PC-3 (cell line): ENCODE measurements at regions not wholly inside any gene's neighbourhood (a gene's known extent, or its start where the extent isn't known, plus 50 kb on each side); places are given as distances from the start of the nearest gene placed in this dataset.

Experiments
- ATAC-seq: fragments of 200-7000 bp; cut with Tn5 transposase; 2 replicates; pipeline ENCODE4 v1.9.1; 2020; ENCODE audit warnings: mild to moderate bottlenecking, moderate library complexity
- BruUV-seq: library from RNA; stranded (reverse); fragments of 400-500 nt; replicated peaks from 2 replicates; lab custom pipeline; 2021; lab: Mats Ljungman, UMichigan
- CTCF ChIA-PET: fragments of 300-600 bp; sonication (Branson Sonifier 250); formaldehyde crosslinking; loops from one replicate; lab custom pipeline; 2022; ENCODE audit warnings: antibody characterized with exemption; lab: Charles Lee
- POLR2A ChIA-PET: fragments of 300-600 bp; sonication (Branson Sonifier 250); formaldehyde crosslinking; loops from one replicate; lab custom pipeline; 2022; ENCODE audit warnings: antibody characterized with exemption; ENCODE audit not compliant: unreplicated experiment; lab: Charles Lee
- DNase-seq: peaks from one replicate; pipeline ENCODE4 v3.0.0-alpha.2; 2015
- H2AFZ ChIP-seq: fragments of 300-600 bp; sonication (generic); 2 replicates; pipeline ENCODE4 v1.6.0; 2016; ENCODE audit warnings: antibody characterized with exemption, low read length
- H3F3A ChIP-seq: fragments of 300-600 bp; sonication (generic); one replicate; pipeline ENCODE4 v1.6.0; 2017; ENCODE audit warnings: antibody characterized with exemption, low read length, control low read depth, mild to moderate bottlenecking; ENCODE audit not compliant: unreplicated experiment
- H3K27ac ChIP-seq: fragments of 300-600 bp; sonication (generic); 2 replicates; pipeline ENCODE4 v1.5.1; 2016; ENCODE audit warnings: mild to moderate bottlenecking, low read length
- H3K27me3 ChIP-seq: fragments of 300-600 bp; sonication (generic); 2 replicates; pipeline ENCODE4 v1.6.1; 2016; ENCODE audit warnings: low read length, mixed read lengths
- H3K36me3 ChIP-seq: fragments of 300-600 bp; sonication (generic); 2 replicates; pipeline ENCODE4 v1.6.1; 2016; ENCODE audit warnings: low read depth, mixed run types, low read length, mixed read lengths
- H3K4me1 ChIP-seq: fragments of 300-600 bp; sonication (generic); 2 replicates; pipeline ENCODE4 v1.5.1; 2016; ENCODE audit warnings: low read length; ENCODE audit not compliant: insufficient read depth
- H3K4me2 ChIP-seq: fragments of 300-600 bp; sonication (generic); 2 replicates; pipeline ENCODE4 v1.6.0; 2016; ENCODE audit warnings: low read length
- H3K4me3 ChIP-seq: fragments of 300-600 bp; sonication (generic); 2 replicates; pipeline ENCODE4 v1.5.1; 2016; ENCODE audit warnings: mild to moderate bottlenecking, low read length, mixed read lengths
- H3K79me2 ChIP-seq: fragments of 300-600 bp; sonication (generic); 2 replicates; pipeline ENCODE4 v1.6.1; 2017; ENCODE audit warnings: low read length, mixed read lengths
- H3K9ac ChIP-seq: fragments of 300-600 bp; sonication (generic); 2 replicates; pipeline ENCODE4 v1.6.0; 2016; ENCODE audit warnings: mild to moderate bottlenecking, low read length
- H3K9me2 ChIP-seq: fragments of 300-600 bp; sonication (generic); replicated peaks from 2 replicates; pipeline ENCODE4 v1.6.1; 2016; ENCODE audit warnings: mixed run types, low read length, mixed read lengths
- H3K9me3 ChIP-seq: fragments of 300-600 bp; sonication (generic); 2 replicates; pipeline ENCODE4 v1.6.1; 2016; ENCODE audit warnings: low read length, mixed read lengths
- H4K20me1 ChIP-seq: fragments of 300-600 bp; sonication (generic); 2 replicates; pipeline ENCODE4 v1.6.1; 2016; ENCODE audit warnings: low read length, mixed read lengths
- CTCF ChIP-seq: fragments of 300-600 bp; sonication (generic); conservative IDR thresholded peaks from 2 replicates; pipeline ENCODE4 v1.5.1; 2017; ENCODE audit warnings: antibody characterized with exemption, low read depth, mild to moderate bottlenecking, low read length
- EZH2 ChIP-seq: fragments of 300-600 bp; sonication (generic); IDR thresholded peaks from one replicate; pipeline ENCODE4 v1.6.1; 2017; ENCODE audit warnings: antibody characterized with exemption, mild to moderate bottlenecking, low read length; ENCODE audit not compliant: unreplicated experiment
- EZH2phosphoT487 ChIP-seq: fragments of 300-600 bp; sonication (generic); IDR thresholded peaks from 2 replicates; pipeline ENCODE4 v1.6.1; 2018; ENCODE audit warnings: mild to moderate bottlenecking, antibody characterized with exemption, low read length, borderline replicate concordance
- intact Hi-C: fragments of 100-400 bp; cut with micrococcal nuclease; formaldehyde crosslinking; loops from 2 replicates; pipeline ENCODE4 v1.9.0; 2023

- ChIA-PET POLR2A (no interaction called here), CTCF (no interaction called here)
- no peaks in the 10 kb centered on the region for H3K4me1 ChIP-seq
- no peak for DNase-seq
- H3K4me2 ChIP-seq = no peak overlapping the region
- no peaks in the 10 kb centered on the region for H3K79me2 ChIP-seq
- no peak for ATAC-seq
- no peak for TF ChIP-seq EZH2phosphoT487
- no peak for TF ChIP-seq EZH2
- TF ChIP-seq CTCF = no peak
- H4K20me1 ChIP-seq = no peaks in the 10 kb centered on the region
- H2AFZ ChIP-seq = no peak overlapping the region
- no peaks in the 10 kb centered on the region for H3K36me3 ChIP-seq
- H3K9me2 ChIP-seq = no peaks in the 10 kb centered on the region
- H3K4me3 ChIP-seq = no peak overlapping the region
- no TSS peak for BruUV-seq
- H3K9ac ChIP-seq = no peak overlapping the region
- intact Hi-C loops = no loop called here
- H3F3A ChIP-seq = no peaks in the 10 kb centered on the region
- no peak overlapping the region for H3K27ac ChIP-seq
- no peaks in the 10 kb centered on the region for H3K27me3 ChIP-seq
- H3K9me3 ChIP-seq = no peaks in the 10 kb centered on the region
Observed at GRCh38 chr4:123624959-123625358, 228.4 kb downstream of the SPRY1 start.

DNA sequence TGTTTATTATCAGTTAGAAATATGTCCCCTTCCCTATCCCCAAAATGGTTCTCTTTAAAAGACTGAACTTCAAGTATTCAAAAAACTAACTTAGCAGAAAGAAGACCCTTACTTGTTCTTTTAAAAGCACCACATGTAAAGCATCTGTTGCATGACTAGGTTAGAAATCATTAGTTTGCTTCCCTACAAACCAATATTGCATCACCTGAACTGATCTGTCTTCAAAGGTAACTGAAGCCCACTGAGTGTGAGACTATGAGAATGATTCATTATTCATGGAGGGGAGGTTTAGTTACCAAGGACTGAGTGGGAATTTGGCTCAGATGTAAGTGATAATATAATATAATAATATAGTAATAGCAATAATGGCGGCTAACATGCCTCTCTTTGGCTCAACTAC, 231.7 kb downstream of the SPRY1 start:
- H3K27me3 ChIP-seq = no peaks in the 10 kb centered on the region
- H3K4me3 ChIP-seq = no peak overlapping the region
- no peak for ATAC-seq
- TF ChIP-seq EZH2phosphoT487 (no peak), CTCF (no peak), EZH2 (no peak)
- no peaks in the 10 kb centered on the region for H3K79me2 ChIP-seq
- no TSS peak for BruUV-seq
- no peak overlapping the region for H3K4me2 ChIP-seq
- intact Hi-C loops = no loop called here
- no peak overlapping the region for H3K9ac ChIP-seq
- no peaks in the 10 kb centered on the region for H4K20me1 ChIP-seq
- H2AFZ ChIP-seq = no peak overlapping the region
- H3K27ac ChIP-seq = no peak overlapping the region
- CTCF ChIA-PET = no interaction called here
- H3K36me3 ChIP-seq = no peaks in the 10 kb centered on the region
- no peaks in the 10 kb centered on the region for H3F3A ChIP-seq
- no peak for DNase-seq
- H3K9me2 ChIP-seq = no peaks in the 10 kb centered on the region
- peaks cover 8% of the 10 kb centered on the region for H3K4me1 ChIP-seq
- POLR2A ChIA-PET = no interaction called here
- no peaks in the 10 kb centered on the region for H3K9me3 ChIP-seq

GRCh38 chr4:123631786-123632692, 235.4 kb downstream of the SPRY1 start:
- intact Hi-C loops = no loop called here
- Histone ChIP-seq H3K27me3 (no peaks in the 10 kb centered on the region), H3K9me3 (no peaks in the 10 kb centered on the region), H3K9ac (no peak overlapping the region), H3K4me1 (peaks cover 8% of the 10 kb centered on the region), H3K4me3 (no peak overlapping the region), H3F3A (no peaks in the 10 kb centered on the region), H3K36me3 (no peaks in the 10 kb centered on the region), H4K20me1 (no peaks in the 10 kb centered on the region), H3K4me2 (peak overlapping the region; percentile 59; the same call in 1 of the 2 replicates), H3K79me2 (no peaks in the 10 kb centered on the region), H3K9me2 (no peaks in the 10 kb centered on the region), H2AFZ (no peak overlapping the region), H3K27ac (no peak overlapping the region)
- ChIA-PET POLR2A (no interaction called here), CTCF (no interaction called here)
- peak; percentile 60 for ATAC-seq
- no TSS peak for BruUV-seq
- TF ChIP-seq EZH2phosphoT487 = no peak
- no peak for TF ChIP-seq CTCF
- no peak for TF ChIP-seq EZH2
- DNase-seq = peak; percentile 62
